B cell (primary cell): ENCODE measurements at regions not wholly inside any gene's neighbourhood (a gene's known extent, or its start where the extent isn't known, plus 50 kb on each side); places are given as distances from the start of the nearest gene placed in this dataset.

Source experiments
- EZH2 ChIP-seq: IDR thresholded peaks from 2 replicates; pipeline ENCODE4 v1.6.1; 2012; ENCODE audit warnings: borderline replicate concordance, low read depth, mild to moderate bottlenecking, moderate library complexity, low read length; ENCODE audit not compliant: insufficient read depth, poor library complexity, severe bottlenecking
- TF ChIP-seq, protein P1 (sequence below): fragments of 200-600 bp; IDR thresholded peaks from one replicate; pipeline ENCODE4 v1.8.0; 2022; ENCODE audit warnings: antibody characterized with exemption, mild to moderate bottlenecking

GRCh38 chr14:25351269-25351668, 301.3 kb upstream of the STXBP6 start:
- TF ChIP-seq, protein P1, sequence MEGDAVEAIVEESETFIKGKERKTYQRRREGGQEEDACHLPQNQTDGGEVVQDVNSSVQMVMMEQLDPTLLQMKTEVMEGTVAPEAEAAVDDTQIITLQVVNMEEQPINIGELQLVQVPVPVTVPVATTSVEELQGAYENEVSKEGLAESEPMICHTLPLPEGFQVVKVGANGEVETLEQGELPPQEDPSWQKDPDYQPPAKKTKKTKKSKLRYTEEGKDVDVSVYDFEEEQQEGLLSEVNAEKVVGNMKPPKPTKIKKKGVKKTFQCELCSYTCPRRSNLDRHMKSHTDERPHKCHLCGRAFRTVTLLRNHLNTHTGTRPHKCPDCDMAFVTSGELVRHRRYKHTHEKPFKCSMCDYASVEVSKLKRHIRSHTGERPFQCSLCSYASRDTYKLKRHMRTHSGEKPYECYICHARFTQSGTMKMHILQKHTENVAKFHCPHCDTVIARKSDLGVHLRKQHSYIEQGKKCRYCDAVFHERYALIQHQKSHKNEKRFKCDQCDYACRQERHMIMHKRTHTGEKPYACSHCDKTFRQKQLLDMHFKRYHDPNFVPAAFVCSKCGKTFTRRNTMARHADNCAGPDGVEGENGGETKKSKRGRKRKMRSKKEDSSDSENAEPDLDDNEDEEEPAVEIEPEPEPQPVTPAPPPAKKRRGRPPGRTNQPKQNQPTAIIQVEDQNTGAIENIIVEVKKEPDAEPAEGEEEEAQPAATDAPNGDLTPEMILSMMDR = no peak
- TF ChIP-seq EZH2 = no peak
